ENCODE measurements at regions not wholly inside any gene's neighbourhood (a gene's known extent, or its start where the extent isn't known, plus 50 kb on each side); places are given as distances from the start of the nearest gene placed in this dataset.
"Not testable (repeated sequence)": the region's sequence is repeated elsewhere in the genome, so short reads cannot be mapped to it uniquely, and the experiment has no call there.

DNA sequence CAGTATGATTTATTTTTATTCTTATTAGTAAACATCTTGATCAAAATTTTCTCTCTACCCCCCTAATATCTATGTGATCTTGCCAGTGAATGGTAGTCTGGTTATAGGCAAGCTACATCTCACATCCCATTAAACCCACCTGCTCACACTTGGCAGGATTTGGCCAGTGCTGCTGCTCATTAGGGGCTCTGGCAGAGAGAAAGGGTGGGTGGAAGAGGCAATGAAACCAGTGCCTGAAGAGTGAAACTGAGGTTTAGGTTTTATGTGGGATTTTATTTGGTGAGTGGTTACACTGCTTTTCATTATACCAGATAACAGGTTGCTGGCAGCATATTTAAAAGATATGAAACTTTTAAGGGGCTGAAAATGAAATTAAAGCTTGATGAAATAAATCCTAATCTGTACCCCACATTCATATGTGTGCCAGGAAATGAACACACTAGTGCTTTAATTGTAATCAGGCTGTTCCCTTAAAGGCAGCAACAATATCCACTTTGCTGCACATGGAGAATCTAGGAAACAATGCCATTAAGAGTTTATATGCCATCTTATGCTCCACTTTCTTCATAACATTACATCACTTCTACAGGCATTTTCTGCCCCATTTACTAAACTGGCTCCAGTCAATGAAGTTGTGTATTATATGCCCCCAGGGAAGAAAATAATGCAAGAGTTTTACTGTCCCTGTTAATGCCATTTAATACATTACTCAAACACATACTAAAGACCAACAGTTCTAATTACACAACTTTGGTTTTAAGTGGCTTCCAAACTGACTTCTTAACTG is 688.7 kb downstream of the MECOM start:
- no peak for DNase-seq

GRCh38 chr3:168973897-168974296 is 689.6 kb downstream of the MECOM start:
- DNase-seq, result no peak

GRCh38 chr3:168973206-168973605 is 690.3 kb downstream of the MECOM start:
- DNase-seq, result no peak

GRCh38 chr3:168968609-168969008 is 694.9 kb downstream of the MECOM start:
- no peak for DNase-seq

GRCh38 chr3:168964736-168965135 is 698.8 kb downstream of the MECOM start:
- no peak for DNase-seq

GRCh38 chr3:168961271-168961670 is 702.2 kb downstream of the MECOM start:
- DNase-seq, result no peak

DNA sequence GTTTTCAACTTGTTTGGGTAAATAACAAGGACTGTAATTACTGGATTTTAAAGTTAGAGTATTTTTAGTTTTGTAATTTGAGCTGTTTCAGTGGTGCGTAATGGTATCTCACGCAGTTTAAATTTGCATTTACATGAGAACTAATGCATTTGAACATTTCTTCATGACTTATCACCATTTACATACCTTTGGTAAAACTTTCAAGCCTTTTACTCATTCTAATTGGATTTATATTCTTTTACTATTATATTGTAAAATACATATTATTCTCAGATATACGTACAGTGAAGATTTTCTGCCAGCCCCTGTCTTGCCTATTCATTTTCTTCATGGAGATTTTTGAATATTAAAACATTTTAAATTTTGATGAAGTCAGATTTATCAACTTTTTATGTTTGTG is 703.8 kb downstream of the MECOM start:
- no peak for DNase-seq

- DNase-seq, result no peak
These were observed 705.0 kb downstream of the MECOM start for GRCh38 chr3:168958466-168958865.

DNA sequence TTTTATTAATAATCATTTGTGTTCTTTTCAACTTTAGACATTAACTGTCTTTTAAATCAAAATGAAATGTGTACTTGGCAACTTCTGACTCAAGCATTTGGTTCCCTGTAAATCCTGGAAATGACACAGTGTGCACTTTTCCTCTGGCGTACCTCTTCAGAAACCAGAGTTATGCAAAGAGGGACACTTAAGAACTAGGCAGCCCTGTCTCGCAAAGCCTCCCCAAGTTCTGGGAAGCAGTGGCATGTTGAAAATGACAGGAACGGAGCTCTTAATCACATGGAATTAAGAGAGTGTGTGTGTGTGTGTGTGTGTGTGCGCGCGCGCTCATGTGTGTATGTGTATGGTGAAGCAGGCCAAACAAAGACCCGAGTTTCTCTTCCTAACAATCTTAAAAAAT is 707.4 kb downstream of the MECOM start:
- no peak for DNase-seq

DNA sequence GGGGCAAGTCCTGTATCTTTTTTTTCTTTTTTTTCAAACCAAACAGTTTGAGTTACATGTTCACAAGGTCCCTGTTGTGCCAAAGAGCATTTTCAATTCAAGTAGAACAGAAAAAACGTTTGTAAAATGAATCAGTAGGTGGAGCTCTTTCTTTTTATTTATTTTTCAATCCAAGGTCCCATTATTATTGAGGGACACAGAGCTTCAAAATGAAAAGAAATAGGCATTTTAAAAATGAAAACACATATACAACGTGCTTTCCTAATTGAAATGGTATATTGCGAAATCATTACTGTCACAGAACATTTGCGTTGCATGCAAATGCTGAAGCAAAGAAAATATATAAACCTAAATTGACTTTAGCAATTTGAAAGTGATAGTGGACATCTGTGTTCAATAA is 711.0 kb downstream of the MECOM start:
- no peak for DNase-seq

- DNase-seq, result no peak
These were observed 711.6 kb downstream of the MECOM start for GRCh38 chr3:168951884-168952283.

DNA sequence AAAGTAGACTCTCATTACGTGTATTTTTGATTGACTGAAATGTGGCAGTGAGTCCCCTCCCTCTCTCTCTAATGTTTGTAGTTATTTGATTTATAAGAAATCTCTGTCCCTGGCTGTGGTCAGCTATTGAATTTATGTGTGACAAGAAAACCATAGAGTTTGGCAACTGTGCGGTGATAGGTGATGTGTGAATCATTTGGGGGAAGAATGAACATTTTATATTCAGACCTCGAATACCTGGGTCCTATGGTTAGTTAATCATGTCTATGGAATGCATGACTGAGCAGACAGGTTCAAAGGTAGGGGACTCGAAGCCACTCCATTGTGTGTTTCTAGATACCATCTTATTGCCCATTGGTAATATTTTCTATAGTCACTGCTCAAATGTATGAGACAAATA is 712.1 kb downstream of the MECOM start:
- no peak for DNase-seq

DNA sequence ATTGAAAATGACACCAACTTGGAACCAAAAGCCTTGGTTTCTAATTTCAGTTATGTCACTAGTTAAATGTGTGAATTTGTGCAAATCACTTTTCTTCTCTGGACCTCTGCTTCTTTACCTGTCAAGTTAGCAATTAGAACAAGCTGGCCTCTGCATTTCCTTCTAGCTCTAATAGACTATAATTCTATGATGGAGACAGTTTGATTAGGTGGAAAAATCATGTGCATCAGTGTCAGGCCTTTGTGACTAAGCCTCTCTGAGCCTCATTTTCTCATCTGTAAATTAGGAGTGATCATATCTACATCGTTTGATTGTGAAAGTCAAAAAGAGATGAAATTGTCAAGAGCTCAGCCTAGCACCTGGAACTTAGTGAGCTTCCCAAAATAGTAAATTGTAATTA is 712.9 kb downstream of the MECOM start:
- no peak for DNase-seq

DNA sequence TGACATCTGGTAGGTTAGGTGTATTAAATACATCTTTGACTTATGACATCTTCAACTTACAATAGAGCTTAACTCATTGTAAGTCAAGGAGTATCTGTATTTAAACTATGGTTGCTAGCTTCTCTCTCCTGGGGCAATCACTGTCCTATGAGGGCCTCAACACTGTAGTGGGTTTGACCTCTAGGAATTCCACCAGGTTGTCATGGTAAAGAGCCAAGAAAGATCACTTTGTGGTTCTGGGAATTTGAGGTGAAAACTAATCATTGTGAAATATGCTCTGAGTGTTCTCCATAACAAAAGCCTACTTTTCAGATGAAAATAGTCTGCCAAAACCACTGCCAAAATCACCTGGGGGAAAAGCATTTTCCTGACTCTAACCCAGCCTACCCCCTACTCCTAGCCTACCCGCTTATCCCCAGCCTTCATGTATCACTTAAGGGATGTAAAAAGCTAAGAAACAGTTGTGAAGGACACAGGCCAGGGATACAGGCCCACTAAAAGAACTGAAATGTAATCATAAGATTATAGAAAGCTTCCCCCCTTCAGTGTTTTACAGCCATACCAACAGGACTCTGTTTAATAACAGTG is 723.8 kb downstream of the MECOM start:
- DNase-seq, result no peak

DNA sequence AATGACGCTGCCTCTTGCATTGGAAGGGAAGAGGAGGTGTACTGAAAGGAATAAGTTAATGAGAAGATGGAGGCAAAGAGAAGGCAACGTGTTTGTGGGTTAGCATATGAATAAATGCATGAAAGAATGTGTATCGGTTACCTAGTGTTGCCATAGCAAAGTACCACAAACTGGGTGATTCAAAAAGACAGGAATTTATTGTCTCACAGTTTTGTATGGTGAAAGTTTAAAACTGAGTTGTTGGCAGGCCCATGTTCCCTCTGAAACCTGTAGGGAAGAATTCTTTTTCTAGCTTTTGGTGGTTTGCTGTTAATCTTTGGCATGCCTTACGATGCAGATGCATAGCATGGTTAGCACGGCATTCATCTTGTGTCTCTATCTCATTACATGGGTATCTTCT is 729.9 kb downstream of the MECOM start:
- no peak for DNase-seq

GRCh38 chr3:168929997-168930396 is 733.5 kb downstream of the MECOM start:
- not testable (repeated sequence) for DNase-seq

DNA sequence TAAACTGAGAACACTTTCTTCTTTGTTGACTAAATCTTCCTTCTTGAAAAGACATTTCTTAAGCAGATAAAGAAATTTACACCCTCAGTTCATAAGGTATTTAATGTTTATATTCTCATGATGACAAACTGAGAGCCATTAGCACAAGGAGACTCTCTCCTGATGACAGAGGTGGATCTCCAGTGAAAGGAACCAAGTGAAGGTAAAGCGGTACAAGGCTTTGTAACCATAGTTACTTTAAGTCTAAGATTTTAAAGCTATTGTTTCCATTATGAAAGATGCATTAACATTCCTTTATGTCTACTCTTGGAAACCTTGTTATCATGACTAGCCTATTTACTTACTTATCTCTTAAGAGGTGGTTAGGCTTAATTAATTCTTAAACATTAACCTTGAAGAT is 737.1 kb downstream of the MECOM start:
- no peak for DNase-seq

DNA sequence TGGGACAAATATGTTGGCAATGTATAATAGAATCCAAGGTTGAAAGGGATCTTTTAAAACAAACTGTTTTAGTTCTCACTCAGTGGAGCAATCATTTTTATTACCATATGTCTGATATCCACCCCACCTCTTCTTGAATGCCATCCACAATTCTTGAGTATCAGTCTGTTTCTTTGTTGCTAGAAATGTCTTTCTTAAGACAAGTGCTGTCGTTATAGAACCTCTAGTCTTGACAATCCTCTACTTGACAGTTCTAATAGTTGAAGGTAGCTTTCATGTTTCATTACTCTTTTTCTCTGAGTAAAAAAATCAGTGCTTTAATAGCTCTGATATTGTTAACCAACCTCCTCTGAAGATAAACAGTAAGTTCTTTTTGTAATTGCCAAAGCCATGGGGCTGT is 737.9 kb downstream of the MECOM start:
- DNase-seq, result no peak

- no peak for DNase-seq
These were observed 748.9 kb downstream of the MECOM start for GRCh38 chr3:168914662-168915061.

GRCh38 chr3:168909260-168909659 is 754.3 kb downstream of the MECOM start:
- no peak for DNase-seq

- DNase-seq, result no peak
These were observed 768.1 kb downstream of the MECOM start for GRCh38 chr3:168895419-168895818.

GRCh38 chr3:168894214-168894613 is 769.3 kb downstream of the MECOM start:
- no peak for DNase-seq

- no peak for DNase-seq
These were observed 773.8 kb downstream of the MECOM start for GRCh38 chr3:168889666-168890065.

DNA sequence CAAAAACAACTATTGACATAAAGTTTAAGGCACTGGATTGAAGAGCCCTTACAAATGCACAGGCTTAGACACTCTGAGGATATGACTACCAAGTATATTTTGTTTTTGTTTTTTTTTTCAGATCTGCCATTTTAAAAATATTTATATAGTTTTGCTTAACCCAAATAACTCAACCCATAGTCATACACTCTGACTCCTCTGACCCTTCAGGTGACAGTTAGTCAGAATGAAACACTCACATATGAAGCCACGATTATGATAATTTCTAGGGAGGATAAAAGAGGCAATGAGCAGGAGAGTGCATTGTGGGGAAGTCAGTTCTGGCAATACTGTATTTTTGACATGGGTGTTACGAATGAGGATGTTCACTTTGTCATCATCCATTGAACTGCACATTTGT is 774.7 kb downstream of the MECOM start:
- DNase-seq, result no peak

DNA sequence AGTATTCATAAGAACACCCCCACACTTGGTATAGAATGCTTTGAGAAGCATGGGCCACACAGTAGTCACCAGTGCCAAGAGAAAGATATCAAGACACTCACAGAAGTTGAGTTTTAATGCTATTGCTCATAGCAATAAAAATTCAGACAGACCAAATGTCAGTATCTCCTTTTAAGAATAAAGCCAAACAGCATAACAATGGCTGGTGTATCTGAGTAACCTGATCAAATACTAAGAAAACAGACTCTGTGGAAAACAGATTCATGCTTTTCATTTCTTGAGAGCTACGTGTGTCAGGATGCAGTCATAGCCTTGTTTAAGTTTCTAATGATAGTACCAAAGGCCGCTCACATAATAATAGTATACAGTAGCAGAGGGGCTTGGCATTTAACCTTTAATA is 778.5 kb downstream of the MECOM start:
- DNase-seq, result no peak

All from CD4-positive, alpha-beta T cell treated with Interleukin-1 beta for 1 hour (primary cell).